GM12892 (cell line): ENCODE measurements at regions not wholly inside any gene's neighbourhood (a gene's known extent, or its start where the extent isn't known, plus 50 kb on each side); places are given as distances from the start of the nearest gene placed in this dataset.

ENCODE experiments used
- POLR2A ChIP-seq: IDR thresholded peaks from 2 replicates; pipeline ENCODE4 v1.6.1; 2011; ENCODE audit warnings: low read depth, low read length, control low read depth
- POLR2AphosphoS5 ChIP-seq: IDR thresholded peaks from 2 replicates; pipeline ENCODE4 v1.6.1; 2011; ENCODE audit warnings: low read depth, low read length, control low read depth
- TAF1 ChIP-seq: IDR thresholded peaks from 2 replicates; pipeline ENCODE4 v1.6.1; 2011; ENCODE audit warnings: low read depth, mild to moderate bottlenecking, control low read depth, low read length, borderline replicate concordance

- no peak for TF ChIP-seq POLR2A
- no peak for TF ChIP-seq POLR2AphosphoS5
- no peak for TF ChIP-seq TAF1
Observed at GRCh38 chr18:38042211-38042890, 476.8 kb upstream of the CELF4 start.
